ENCODE measurements at regions not wholly inside any gene's neighbourhood (a gene's known extent, or its start where the extent isn't known, plus 50 kb on each side); places are given as distances from the start of the nearest gene placed in this dataset.

DNA sequence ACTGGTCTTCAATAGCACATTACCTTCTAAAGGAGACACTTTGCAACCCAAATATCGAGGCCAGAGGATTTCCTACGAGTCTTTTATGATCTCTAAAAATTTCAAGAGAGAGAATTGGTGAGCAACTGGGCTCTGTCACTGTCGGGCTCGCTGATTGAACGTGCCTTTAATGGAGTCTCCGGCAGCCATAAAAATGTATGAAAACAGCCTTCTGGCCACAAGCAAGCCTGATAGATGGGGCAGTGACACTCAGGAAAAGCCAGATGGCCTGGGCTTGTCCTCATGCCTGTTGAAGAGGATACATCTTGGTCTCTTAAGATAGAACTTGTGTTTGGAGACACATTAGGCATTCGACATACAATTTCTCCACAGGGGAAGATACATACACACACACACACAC lies 419.5 kb upstream of the PROK2 start:
- no peak for DNase-seq (ENCODE audit: low spot score)

DNA sequence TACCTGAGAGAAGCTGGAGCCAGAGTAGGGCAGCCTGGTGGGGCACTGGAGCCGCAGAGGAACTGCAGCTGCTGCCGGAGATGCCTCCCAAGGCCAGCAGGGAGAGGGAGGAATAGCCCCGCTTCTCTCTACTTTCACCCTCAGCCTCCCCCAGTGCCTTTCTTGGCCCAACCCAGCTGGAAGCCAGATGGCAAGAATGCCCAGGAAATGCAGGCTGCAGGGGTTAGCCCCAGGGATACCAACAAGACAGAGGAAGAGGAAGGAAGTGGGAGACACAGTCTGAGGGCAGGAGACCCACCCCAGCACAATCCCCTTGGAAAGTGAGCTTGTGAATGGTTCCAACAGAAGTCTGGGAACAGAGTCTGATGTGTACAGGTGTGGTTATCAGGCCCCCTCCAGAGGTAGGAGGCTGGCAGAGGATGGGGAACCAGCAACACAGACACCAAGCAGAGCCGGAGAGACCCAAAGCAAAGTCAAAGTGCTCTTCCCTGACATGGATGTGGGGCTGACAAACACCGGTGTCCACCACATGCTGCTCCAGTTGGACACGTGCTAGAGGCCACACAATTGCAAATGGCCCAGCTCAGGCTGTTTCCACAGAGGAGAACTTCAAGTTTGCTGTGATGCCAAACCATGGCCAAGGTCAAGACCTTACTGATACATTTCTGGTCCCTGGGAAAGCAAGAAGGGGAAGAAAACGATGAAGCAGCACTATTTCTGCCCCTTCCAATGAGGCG lies 418.8 kb upstream of the PROK2 start:
- no peak for DNase-seq (ENCODE audit: low spot score)

DNA sequence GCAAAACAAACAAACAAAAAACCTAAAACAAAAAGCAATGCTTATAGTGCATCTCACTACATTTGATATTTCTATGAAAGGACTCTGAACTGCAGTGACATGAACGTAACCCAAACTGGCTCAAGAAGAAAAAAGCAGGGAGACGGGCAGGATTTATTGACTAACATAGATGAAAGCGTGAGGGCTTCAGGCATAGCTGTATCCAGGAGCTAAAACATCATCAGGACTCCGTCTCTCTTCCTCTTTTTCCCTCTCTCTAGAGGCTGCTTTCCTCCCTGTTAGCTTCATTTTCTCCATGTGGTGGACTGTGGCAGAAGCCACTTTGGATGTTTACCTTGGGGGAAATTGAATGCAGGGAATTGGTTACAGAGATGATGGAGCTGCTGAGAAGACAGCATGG lies 418.2 kb upstream of the PROK2 start:
- no peak for DNase-seq (ENCODE audit: low spot score)

DNA sequence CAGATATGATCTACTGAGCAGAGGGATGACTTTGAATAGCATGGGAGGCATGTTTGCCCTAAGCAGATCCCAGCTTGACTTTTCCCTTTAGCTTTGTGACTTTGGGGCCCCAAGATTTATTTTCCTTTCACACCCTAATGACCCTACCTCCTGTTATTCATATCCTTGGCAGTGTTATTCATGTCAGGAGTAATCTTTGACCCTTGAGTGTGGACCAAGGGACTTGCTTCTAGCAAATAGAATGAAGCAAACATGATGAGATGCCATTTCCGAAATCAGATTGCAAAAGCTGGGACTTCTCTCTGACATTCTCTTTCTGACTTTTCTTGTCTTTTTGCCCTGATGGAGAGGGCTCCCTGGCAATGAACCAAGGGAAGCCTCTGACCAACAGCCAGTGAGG lies 415.4 kb upstream of the PROK2 start:
- no peak for DNase-seq (ENCODE audit: low spot score)

DNA sequence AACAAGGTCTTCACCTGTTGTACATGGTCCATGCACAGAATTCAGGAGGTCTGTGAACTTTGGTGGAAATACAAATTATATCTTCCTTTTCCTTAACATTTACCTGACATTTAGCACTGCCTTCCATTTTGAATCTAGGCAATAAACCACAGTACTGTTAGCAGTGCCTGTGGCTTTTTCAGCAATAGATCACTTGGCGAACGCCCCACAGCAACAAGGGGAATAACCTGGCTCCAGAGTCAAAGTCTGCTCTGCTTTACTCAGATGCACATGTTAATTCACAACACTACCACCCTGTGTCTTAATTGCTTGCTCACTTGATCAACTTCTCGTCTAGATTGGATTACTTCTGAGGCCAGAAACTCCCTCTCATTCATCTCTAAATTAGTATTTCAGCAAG lies 414.6 kb upstream of the PROK2 start:
- DNase-seq (ENCODE audit: low spot score) = no peak

DNA sequence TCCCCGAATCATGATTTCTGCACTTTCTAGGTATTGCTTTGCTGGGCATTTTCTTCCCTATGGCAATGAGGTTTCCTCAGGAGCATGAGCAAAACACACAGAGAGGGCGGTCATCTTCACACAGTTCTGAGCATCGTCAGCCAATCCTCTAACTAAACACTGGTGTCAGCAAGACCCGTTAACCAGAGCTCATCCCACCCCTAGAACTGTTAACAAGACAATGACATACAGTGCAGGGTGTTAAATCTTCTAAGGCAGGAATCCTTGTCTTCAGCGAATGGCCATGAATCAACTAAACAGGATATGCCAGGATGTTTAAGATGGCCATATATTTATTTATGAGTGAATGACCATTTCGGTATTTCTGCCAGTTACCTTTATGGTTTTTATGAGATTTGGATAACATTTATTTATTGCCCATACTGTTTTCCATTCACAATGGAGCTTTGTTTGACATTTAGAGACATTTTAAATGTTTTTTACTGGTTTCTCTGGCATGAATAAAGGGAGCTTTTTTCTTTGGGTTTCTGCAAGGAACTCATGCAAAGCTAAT lies 411.5 kb upstream of the PROK2 start:
- no peak for DNase-seq (ENCODE audit: low spot score)

DNA sequence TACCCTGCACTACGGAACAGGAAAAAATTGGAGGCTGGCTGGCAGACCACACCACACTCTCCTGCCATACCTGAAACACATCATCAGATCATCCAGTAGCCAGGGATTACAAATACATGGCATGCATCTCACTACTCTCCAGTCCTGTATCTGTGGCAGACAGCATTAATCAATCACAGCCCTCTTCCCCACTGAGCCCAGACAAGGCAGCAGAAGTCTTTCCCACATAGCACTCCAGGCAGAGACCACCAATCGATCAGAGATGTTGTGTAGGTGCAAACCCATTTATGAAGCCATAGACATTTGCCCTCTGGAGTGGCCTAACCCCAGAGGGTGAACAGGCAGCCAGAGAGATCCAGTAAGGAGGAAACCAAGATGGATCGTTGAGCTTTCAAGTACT lies 410.9 kb upstream of the PROK2 start:
- no peak for DNase-seq (ENCODE audit: low spot score)

DNA sequence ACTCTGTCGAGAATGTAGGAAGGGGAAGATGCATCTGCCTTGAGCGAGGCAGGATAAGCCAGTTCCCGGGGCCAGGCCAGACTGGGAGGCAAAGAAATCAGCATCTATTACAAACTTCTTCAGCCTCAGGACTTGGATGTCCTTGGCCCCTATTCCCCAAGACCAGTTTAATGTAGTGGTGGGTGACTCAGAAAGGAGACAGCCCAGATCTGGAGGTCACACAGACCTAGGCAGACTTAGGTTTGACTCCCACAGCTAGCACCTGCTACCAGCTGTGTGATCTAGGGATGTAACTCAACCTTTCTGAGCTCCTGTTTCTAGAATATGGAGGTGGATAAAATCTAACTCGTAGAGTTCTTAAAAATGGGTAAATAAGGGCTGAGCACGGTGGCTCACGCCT lies 409.5 kb upstream of the PROK2 start:
- DNase-seq (ENCODE audit: low spot score) = no peak

DNA sequence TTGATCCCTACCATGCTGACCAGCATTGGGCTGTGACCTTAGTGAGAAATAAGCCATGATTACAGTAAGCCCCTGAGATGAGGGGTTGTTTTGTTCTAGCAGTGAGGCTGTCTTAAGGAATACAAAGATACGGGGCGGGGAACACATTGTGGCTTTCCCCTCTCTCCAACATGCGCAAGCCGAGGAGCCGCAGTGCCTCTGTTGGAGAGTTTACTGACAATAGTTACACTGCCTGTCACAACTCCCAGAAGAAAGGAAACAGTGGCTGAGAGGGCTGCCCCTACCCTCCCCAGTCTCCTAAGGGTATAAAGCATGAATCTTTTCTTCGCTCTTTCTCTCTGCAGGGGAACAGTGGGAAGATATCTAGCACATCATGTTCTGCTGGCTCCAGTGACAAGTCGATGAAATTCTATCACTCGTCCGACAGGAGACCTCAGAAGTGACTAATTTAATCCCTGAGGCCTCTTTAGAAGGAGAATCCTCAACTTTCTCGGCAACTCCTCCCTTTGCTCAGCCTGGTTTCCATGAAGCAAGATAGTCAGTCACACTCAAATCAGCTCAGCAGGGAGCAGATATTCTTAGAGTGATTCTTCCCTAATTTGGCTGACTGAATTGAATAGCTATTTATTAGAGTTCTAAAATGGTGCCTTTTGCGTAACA lies 409.0 kb upstream of the PROK2 start:
- DNase-seq (ENCODE audit: low spot score) = no peak

DNA sequence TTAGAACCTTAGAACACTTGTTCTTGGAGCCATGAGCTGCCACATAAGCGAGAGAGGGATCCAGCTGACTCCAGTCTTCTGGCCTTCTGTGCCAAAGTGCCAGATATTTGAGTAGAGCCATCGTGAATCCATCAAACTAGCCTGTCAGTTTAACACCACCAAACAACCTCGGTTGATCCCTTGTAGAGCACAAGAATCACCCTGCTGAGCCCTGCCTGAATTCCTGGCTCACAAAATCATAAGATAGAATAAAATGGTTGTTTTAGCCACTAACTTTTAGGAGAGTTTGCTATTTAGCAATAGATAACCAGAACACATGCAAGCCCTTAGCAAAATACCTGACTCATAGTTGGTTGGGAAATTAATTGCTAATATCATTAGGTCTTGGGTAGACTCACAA lies 407.6 kb upstream of the PROK2 start:
- no peak for DNase-seq (ENCODE audit: low spot score)

DNA sequence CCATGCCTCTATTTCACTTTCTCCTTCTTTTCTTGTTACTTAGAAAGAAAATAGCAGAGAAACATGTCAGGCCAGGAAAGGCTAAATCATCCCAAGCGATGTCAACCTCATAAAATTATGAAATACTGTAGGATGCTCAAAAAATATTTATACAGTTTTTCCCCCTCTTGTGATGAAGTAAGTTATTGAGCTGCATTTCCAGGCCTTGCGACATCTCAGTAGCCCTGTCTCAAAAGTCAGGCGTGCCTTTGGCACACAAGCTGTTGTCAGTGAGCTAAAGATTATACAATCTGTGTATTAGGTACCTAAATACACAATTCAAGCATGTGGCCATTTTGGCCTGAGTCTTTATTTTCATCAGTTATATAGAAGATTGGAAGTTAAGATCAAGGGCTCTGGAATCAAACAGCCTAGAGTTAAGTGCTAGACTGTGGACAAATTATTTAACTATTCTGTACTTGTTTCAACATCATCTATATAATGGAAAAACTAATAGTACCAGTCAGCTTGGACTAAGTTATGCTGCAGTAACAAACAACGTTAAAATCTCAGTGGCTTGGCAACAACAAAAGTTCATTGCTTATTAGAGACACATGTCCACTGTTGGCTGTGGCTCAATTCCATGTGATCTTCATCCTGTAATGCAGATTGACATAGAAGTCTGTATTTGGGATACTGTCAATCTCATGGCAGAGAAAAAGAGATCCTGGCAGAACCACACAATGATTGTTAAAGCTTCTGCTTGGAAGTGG lies 406.4 kb upstream of the PROK2 start:
- DNase-seq (ENCODE audit: low spot score) = no peak

DNA sequence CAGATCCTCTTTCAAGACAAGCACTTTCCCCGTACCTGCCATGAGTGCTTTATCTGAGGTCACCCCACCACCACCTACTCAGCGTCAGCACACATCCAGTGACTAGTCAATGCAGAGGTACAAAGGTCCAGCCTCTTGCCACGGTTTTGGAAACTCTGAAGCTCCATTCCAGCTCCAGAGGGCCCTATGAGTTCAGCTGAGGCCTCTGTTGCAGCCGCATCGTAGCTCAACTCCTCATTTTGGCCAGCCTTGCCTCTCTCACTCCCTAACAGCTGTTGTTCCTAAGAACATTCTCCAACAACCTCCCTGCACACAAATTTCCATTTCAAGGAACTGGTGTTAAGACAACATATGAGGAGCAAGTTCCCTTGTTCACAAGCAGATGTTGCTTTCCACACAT lies 405.1 kb upstream of the PROK2 start:
- DNase-seq (ENCODE audit: low spot score) = no peak

DNA sequence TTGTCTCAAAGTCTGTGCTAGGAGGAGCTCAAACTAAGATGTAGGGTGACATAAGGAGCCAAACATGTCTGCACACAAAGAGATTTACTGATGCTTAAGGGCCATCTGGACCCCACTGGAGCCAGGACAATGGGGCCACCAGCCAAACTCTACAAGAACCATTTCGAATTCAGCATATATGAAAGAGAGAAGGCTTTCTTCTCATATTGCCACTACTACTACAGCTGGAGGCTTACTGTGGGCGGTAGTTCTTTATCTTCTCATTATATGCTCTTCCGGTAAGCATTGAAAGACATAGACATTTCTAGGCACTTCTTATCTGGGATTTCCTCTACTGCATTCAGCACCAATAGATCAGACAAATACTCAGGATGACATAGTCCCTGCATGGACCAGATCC lies 404.4 kb upstream of the PROK2 start:
- DNase-seq (ENCODE audit: low spot score) = peak; percentile 70

DNA sequence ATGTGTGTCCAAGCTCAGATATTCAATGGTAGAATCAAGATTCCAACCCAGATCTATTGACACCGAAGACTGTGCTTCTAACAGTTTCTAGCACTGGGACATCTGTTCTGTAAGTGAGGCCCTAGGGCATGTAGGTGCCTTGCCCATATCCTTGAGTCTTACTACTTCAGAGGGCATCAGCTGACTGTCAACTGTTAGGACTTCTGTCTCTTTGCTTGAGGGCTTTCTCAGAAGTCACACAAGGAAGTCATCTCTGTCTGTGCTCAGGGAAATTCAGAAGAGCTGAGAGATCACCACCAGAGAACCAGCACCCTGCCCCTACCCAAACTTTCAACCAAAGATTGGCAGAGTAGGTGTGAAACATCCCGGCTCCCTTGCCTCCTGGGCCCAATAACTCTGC lies 403.6 kb upstream of the PROK2 start:
- no peak for DNase-seq (ENCODE audit: low spot score)

DNA sequence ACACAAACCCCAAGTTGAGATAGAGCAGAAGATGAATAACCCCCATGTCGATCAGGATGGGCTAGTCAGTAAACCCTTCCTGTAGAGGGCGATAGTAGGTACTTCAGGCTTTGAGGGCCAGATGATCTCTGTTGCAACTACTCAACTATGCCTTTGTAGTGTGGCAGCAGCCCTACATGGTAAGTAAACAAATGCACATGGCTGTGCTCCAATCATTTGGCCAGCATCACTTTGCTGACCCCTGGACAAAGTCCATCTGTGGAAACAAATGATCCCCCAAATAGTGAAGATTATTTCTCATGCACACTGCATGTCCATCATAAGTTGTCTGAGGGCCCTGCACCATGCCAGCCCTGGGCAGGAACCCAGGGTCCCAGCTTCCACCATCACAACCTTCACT lies 402.2 kb upstream of the PROK2 start:
- peak; percentile 11 for DNase-seq (ENCODE audit: low spot score)

DNA sequence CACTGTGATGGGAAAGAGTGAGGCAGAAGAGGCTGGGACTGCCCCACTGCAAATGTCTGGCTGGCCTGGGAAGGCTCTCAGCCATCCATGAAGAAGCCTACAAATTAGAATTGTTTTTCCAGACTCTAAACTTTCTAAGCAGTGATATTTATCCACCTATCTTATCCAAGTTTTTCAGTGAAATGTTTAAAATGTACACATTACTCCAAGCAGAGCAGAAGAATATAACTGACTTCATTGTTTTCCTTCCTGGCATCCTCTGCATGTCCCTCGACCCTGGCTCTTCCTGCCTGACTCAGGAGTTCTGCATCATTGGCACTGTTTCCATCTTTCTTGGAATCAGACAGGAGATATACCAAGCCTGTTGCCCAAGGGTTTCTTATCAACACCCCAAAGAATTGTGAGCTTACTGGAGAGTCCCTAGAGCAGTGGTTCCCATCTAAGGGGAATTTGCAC lies 401.5 kb upstream of the PROK2 start:
- DNase-seq (ENCODE audit: low spot score) = peak; percentile 73

DNA sequence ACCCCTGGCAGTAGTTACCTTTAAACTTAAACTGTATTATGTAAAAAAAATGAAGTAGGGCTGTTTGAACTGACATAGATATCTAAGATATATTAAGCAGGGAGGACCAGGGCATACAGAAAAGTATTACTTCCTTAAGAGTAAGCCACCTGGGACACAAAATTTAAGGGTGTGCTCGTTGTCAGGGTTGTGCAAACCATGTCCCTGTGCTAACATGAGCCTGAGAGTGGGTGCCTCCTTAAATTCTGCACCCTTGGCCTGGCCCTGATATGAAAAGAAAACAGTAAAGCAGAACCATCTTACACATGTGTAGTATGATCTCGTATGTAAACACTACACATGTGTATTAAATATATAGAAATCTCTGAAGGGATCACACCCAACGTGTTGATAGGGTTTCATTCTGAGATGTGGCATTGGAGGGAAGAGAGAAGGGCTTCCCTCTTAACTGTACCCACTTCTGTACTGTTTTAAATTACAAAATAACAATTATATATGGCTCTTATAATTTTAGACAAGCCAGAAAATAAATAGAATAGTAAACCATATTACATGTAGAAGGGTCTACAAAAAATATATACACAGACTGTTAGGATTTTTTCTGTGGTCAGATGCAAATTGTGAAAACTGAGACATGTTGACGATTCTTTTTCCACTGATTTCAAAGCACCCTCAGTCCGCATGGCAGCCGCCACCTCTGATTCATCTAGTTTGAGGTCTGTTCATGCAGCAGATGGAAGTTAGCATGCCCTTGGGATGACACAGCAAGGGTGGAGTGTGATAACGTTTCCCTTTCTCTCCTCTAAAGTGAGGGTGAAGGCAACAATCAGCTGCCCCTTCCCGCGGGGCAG lies 400.8 kb upstream of the PROK2 start:
- DNase-seq (ENCODE audit: low spot score) = no peak

DNA sequence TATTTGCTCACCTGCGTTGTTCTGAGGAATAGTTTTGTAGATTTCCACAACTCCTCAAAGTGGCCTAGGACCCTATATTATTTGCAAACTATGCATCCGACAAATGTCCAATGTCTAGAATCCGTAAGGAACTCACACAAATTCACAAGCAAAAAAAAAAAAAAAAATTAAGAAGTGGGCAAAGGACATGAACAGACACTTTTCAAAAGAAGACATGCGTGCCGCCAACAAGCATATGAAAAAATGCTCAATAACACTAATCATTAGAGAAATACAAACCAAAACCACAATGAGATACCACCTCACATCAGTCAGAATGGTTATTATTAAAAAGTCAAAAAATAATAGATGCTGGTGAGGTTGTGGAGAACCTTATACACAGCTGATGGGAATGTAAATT lies 398.5 kb upstream of the PROK2 start:
- DNase-seq (ENCODE audit: low spot score) = no peak

DNA sequence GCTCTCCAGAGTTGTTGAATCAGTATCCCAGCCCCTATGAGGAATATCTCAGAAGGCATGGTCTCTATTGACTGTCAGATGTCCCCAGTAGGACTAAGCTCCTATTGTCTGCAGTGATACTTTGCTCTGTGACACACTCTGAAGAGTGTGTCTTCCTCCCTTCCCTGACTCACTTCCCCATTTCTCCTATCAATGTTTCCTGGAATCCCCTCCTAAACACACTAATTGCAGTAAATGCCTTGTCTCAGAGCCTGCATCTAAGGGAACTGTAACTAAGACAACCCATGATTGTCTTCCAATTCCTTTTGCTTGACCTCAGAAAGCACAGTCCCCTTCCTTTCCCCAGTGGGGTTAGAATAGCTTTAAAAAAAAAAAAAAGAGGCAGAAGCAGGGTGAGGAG lies 397.3 kb upstream of the PROK2 start:
- peak; percentile 45 for DNase-seq (ENCODE audit: low spot score)

DNA sequence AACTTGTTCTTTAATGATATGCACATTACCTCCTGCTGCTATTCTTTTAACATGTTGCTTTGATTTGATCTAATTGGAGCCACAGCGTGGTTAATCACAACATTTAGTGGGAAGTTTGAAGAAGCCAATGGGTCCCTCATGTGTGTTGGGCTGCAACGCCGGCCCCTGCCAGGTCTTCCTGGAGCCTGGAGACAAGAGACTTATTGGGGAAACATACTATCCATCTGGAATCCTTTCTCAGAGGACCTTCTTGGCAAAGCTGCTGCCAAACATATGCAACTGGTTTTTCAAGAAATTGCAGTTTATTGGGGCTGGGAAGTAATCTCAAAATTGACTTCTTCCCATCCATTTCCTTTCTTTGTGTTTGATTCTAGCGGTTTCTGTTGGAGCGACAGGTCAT lies 396.3 kb upstream of the PROK2 start:
- DNase-seq (ENCODE audit: low spot score) = no peak

DNA sequence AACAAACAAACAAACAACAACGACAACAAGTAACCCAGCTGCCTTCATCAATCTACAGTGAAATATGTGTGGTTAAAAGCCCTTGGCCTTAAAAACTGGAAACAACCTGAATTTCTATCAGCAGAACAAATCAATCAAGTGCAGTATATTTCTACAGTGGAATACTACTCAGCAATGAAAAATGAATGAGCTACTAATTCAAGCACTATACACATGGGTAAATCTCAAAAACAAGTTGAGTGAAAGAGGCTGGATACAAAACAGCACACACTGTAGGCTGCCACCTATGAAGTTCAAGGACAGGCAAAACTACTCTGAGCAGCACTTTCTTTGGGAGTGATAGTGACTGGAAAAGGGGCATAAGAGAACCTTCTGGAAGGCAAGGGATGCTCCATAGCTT lies 395.5 kb upstream of the PROK2 start:
- no peak for DNase-seq (ENCODE audit: low spot score)

DNA sequence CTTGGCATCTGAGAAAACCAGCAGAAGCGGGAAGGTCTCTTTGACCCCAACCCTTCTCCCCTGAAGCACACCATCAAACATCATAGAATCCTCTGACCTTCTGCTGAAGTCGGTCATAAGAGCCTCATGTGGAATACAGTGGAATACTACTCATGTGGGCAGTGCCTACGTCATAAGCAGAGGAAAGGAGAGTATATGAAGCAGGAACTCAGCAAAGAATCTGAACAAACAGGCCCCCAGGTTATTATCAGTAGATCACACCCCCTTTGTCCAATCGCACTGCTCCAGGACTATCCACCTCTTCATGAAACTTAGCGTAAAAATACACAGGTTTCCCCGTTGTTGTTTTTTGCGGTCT lies 394.1 kb upstream of the PROK2 start:
- DNase-seq (ENCODE audit: low spot score) = no peak

All from pons (tissue), 1 donor.